ENCODE measurements at regions not wholly inside any gene's neighbourhood (a gene's known extent, or its start where the extent isn't known, plus 50 kb on each side); places are given as distances from the start of the nearest gene placed in this dataset.

- intact Hi-C loops (cut with micrococcal nuclease; ENCODE audit: unreplicated experiment), result loop anchor here (10.0 kb wide), 1 partner anchor 268 kb away; no protein-coding TSS in a partner anchor
- Histone ChIP-seq H3K36me3 (ENCODE audit: insufficient read depth, low read length, poor library complexity, severe bottlenecking) (no peaks in the 10 kb centered on the region), H3K4me1 (ENCODE audit: insufficient read depth, low read length, poor library complexity, severe bottlenecking) (peaks cover 10% of the 10 kb centered on the region), H3K4me3 (ENCODE audit: low read depth, low read length, poor library complexity, severe bottlenecking) (no peak overlapping the region), H3K9me3 (ENCODE audit: low read depth, low read length, poor library complexity, severe bottlenecking) (peaks cover 29% of the 10 kb centered on the region), H3K27ac (ENCODE audit: low read depth, low read length, poor library complexity, severe bottlenecking) (no peak overlapping the region), H3K27me3 (replicated peaks; ENCODE audit: insufficient read depth, low read depth, low read length, poor library complexity) (no peaks in the 10 kb centered on the region)
- TF ChIP-seq EZH2 (IDR thresholded peaks at IDR 0.05; ENCODE audit: borderline replicate concordance, low read depth, low read length, poor library complexity, severe bottlenecking), result no peak
- TF ChIP-seq, protein P1, sequence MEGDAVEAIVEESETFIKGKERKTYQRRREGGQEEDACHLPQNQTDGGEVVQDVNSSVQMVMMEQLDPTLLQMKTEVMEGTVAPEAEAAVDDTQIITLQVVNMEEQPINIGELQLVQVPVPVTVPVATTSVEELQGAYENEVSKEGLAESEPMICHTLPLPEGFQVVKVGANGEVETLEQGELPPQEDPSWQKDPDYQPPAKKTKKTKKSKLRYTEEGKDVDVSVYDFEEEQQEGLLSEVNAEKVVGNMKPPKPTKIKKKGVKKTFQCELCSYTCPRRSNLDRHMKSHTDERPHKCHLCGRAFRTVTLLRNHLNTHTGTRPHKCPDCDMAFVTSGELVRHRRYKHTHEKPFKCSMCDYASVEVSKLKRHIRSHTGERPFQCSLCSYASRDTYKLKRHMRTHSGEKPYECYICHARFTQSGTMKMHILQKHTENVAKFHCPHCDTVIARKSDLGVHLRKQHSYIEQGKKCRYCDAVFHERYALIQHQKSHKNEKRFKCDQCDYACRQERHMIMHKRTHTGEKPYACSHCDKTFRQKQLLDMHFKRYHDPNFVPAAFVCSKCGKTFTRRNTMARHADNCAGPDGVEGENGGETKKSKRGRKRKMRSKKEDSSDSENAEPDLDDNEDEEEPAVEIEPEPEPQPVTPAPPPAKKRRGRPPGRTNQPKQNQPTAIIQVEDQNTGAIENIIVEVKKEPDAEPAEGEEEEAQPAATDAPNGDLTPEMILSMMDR (conservative IDR thresholded peaks at IDR 0.05; ENCODE audit: low read depth, low read length), result no peak
- ChIA-PET POLR2A (ENCODE audit: low non-redundant PET) (no interaction called here), CTCF (no interaction called here)
- BruUV-seq (replicated peaks), result no TSS peak
- DNase-seq (ENCODE audit: low spot score), result no peak
Observed at GRCh38 chr5:106732624-106733023, 938.1 kb downstream of the EFNA5 start.

GRCh38 chr5:106730912-106731311 lies 939.8 kb downstream of the EFNA5 start:
- H3K4me3 ChIP-seq (ENCODE audit: low read depth, low read length, poor library complexity, severe bottlenecking), result no peak overlapping the region

DNA sequence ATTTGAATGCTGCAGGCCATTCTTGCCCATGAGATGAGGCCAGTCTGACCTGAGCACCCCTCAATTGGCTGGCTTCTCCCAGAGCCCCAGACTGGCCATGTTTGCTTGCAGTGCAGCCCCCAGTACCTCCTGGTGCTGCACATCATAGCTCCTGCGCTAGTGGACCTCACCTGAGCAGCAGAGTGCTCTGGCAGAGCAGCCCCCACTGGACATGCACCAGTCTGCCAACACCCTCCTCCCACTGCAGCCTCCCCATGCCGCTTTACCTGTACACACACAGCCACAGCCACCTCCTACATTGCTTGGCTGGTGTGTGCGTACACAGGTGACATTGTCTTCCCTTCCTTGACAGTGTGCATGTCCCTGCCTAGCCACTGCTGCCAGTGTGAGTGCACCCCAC lies 940.2 kb downstream of the EFNA5 start:
- DNase-seq (ENCODE audit: low spot score), result no peak
- POLR2A ChIA-PET (ENCODE audit: low non-redundant PET), result no interaction called here
- intact Hi-C loops (cut with micrococcal nuclease; ENCODE audit: unreplicated experiment), result loop anchor here (10.0 kb wide), 1 partner anchor 266 kb away; no protein-coding TSS in a partner anchor
- TF ChIP-seq, protein P1 (conservative IDR thresholded peaks at IDR 0.05; ENCODE audit: low read depth, low read length), result no peak
- no peak for TF ChIP-seq EZH2 (IDR thresholded peaks at IDR 0.05; ENCODE audit: borderline replicate concordance, low read depth, low read length, poor library complexity, severe bottlenecking)
- Histone ChIP-seq H3K4me1 (ENCODE audit: insufficient read depth, low read length, poor library complexity, severe bottlenecking) (no peaks in the 10 kb centered on the region), H3K27ac (ENCODE audit: low read depth, low read length, poor library complexity, severe bottlenecking) (no peak overlapping the region), H3K36me3 (ENCODE audit: insufficient read depth, low read length, poor library complexity, severe bottlenecking) (no peaks in the 10 kb centered on the region), H3K9me3 (ENCODE audit: low read depth, low read length, poor library complexity, severe bottlenecking) (peaks cover 29% of the 10 kb centered on the region), H3K4me3 (ENCODE audit: low read depth, low read length, poor library complexity, severe bottlenecking) (no peak overlapping the region), H3K27me3 (replicated peaks; ENCODE audit: insufficient read depth, low read depth, low read length, poor library complexity) (no peaks in the 10 kb centered on the region)
- CTCF ChIA-PET, result no interaction called here
- BruUV-seq (replicated peaks), result no TSS peak

More at GRCh38 chr5:106730912-106731311, 939.8 kb downstream of the EFNA5 start:
- peaks cover 29% of the 10 kb centered on the region for H3K9me3 ChIP-seq (ENCODE audit: low read depth, low read length, poor library complexity, severe bottlenecking)
- intact Hi-C loops (cut with micrococcal nuclease; ENCODE audit: unreplicated experiment), result loop anchor here (10.0 kb wide), 1 partner anchor 266 kb away; no protein-coding TSS in a partner anchor
- DNase-seq (ENCODE audit: low spot score), result no peak
- no peaks in the 10 kb centered on the region for H3K36me3 ChIP-seq (ENCODE audit: insufficient read depth, low read length, poor library complexity, severe bottlenecking)
- ChIA-PET POLR2A (ENCODE audit: low non-redundant PET) (no interaction called here), CTCF (no interaction called here)
- no TSS peak for BruUV-seq (replicated peaks)
- TF ChIP-seq, protein P1 (conservative IDR thresholded peaks at IDR 0.05; ENCODE audit: low read depth, low read length), result no peak
- TF ChIP-seq EZH2 (IDR thresholded peaks at IDR 0.05; ENCODE audit: borderline replicate concordance, low read depth, low read length, poor library complexity, severe bottlenecking), result no peak
- H3K27ac ChIP-seq (ENCODE audit: low read depth, low read length, poor library complexity, severe bottlenecking), result no peak overlapping the region
- H3K27me3 ChIP-seq (replicated peaks; ENCODE audit: insufficient read depth, low read depth, low read length, poor library complexity), result no peaks in the 10 kb centered on the region
- H3K4me1 ChIP-seq (ENCODE audit: insufficient read depth, low read length, poor library complexity, severe bottlenecking), result no peaks in the 10 kb centered on the region

All from A673 (cell line).